Hippocampal formation (tissue), 2 donors: ENCODE measurements at regions not wholly inside any gene's neighbourhood (a gene's known extent, or its start where the extent isn't known, plus 50 kb on each side); places are given as distances from the start of the nearest gene placed in this dataset.
"Not testable (repeated sequence)": the region's sequence is repeated elsewhere in the genome, so short reads cannot be mapped to it uniquely, and the experiment has no call there.

Experiments
- DNase-seq, 2 donors: peaks; one replicate each; lab custom pipeline; 2025; lab: John Stamatoyannopoulos, UW

- not testable (repeated sequence) for DNase-seq
Observed at GRCh38 chr2:242108797-242109500, 239.4 kb downstream of the RTP5 start.

GRCh38 chr2:242109819-242110218 is 240.3 kb downstream of the RTP5 start:
- DNase-seq = not testable (repeated sequence)

GRCh38 chr2:242111954-242112353 is 242.4 kb downstream of the RTP5 start:
- not testable (repeated sequence) for DNase-seq

- DNase-seq = not testable (repeated sequence)
Observed at GRCh38 chr2:242113492-242113891, 244.0 kb downstream of the RTP5 start.

GRCh38 chr2:242116676-242117075 is 247.1 kb downstream of the RTP5 start:
- DNase-seq = not testable (repeated sequence)

- DNase-seq = not testable (repeated sequence)
Observed at GRCh38 chr2:242117305-242117704, 247.8 kb downstream of the RTP5 start.

GRCh38 chr2:242119682-242120081 is 250.2 kb downstream of the RTP5 start:
- DNase-seq = not testable (repeated sequence)

- DNase-seq = not testable (repeated sequence)
Observed at GRCh38 chr2:242130682-242131081, 261.2 kb downstream of the RTP5 start.

GRCh38 chr2:242159921-242160320 is 290.4 kb downstream of the RTP5 start:
- DNase-seq = not testable (repeated sequence)

GRCh38 chr2:242165115-242165514 is 295.6 kb downstream of the RTP5 start:
- DNase-seq = not testable (repeated sequence)

GRCh38 chr2:242171290-242171689 is 301.8 kb downstream of the RTP5 start:
- not testable (repeated sequence) for DNase-seq
